ENCODE measurements at regions not wholly inside any gene's neighbourhood (a gene's known extent, or its start where the extent isn't known, plus 50 kb on each side); places are given as distances from the start of the nearest gene placed in this dataset.

GRCh38 chr9:25936031-25936430, 257.8 kb upstream of the TUSC1 start:
- TF ChIP-seq CTCF (IDR thresholded peaks at IDR 0.05) (no peak), POLR2AphosphoS5 (IDR thresholded peaks at IDR 0.05) (no peak), POLR2A (IDR thresholded peaks at IDR 0.05) (no peak)

All from breast epithelium (tissue), 3 donors.